Endothelial cell of umbilical vein (primary cell): ENCODE measurements at regions not wholly inside any gene's neighbourhood (a gene's known extent, or its start where the extent isn't known, plus 50 kb on each side); places are given as distances from the start of the nearest gene placed in this dataset.
A peak's percentile ranks its signal among the peaks of the same experiment; 100 is the strongest.
"Not testable (repeated sequence)": the region's sequence is repeated elsewhere in the genome, so short reads cannot be mapped to it uniquely, and the experiment has no call there.

ENCODE experiments used
- BruUV-seq: library from RNA; stranded (reverse); fragments of 400-500 nt; replicated peaks from 2 replicates; lab custom pipeline; 2021; lab: Mats Ljungman, UMichigan
- CTCF ChIA-PET: fragments of 300-600, 350-600 bp; sonication (Branson Sonifier 250); formaldehyde crosslinking; loops from one replicate; lab custom pipeline; 2021; ENCODE audit warnings: antibody characterized with exemption, inconsistent platforms; lab: Charles Lee
- POLR2A ChIA-PET: fragments of 300-600, 350-600 bp; sonication (Branson Sonifier 250); formaldehyde crosslinking; loops from one replicate; lab custom pipeline; 2021; ENCODE audit warnings: antibody characterized with exemption, inconsistent platforms; lab: Charles Lee
- DNase-seq: peaks from one replicate; pipeline ENCODE4 v3.0.0-alpha.2; 2011; ENCODE audit warnings: low read depth, low spot score
- FAIRE-seq: peaks from 2 replicates; lab custom pipeline; 2011; peaks lifted over from hg19 to GRCh38; lab: Jason Lieb, UNC
- H2AFZ ChIP-seq: 2 replicates; pipeline ENCODE4 v1.6.0; 2012; ENCODE audit warnings: low read depth, low read length, control low read depth, inconsistent platforms
- H3K27ac ChIP-seq: 2 replicates; pipeline ENCODE4 v1.5.1; 2011; ENCODE audit warnings: low read depth, mild to moderate bottlenecking, control low read depth, low read length, moderate library complexity; ENCODE audit not compliant: insufficient read depth
- H3K27me3 ChIP-seq, 2 experiments: 2 replicates each; pipeline versions ENCODE4 v1.6.0 to v1.6.1; 2011; ENCODE audit warnings: low read length in 2 of 2, mixed read lengths in 1 of 2; ENCODE audit not compliant: control insufficient read depth in 2 of 2, insufficient read depth in 2 of 2
- H3K36me3 ChIP-seq, 2 experiments: 2 replicates in 1 of 2; 3 replicates in 1 of 2; pipeline ENCODE4 v1.5.1; 2011; ENCODE audit warnings: low read length in 2 of 2, mild to moderate bottlenecking in 1 of 2, moderate library complexity in 1 of 2; ENCODE audit not compliant: control insufficient read depth in 2 of 2, insufficient read depth in 2 of 2; ENCODE audit errors: extremely low read depth in 1 of 2
- H3K4me1 ChIP-seq: 3 replicates; pipeline ENCODE4 v1.5.1; 2011; ENCODE audit warnings: mild to moderate bottlenecking, low read length; ENCODE audit not compliant: control insufficient read depth, insufficient read depth; ENCODE audit errors: extremely low read depth
- H3K4me2 ChIP-seq: 2 replicates; pipeline ENCODE4 v1.6.1; 2011; ENCODE audit warnings: low read length, control low read depth, mixed read lengths; ENCODE audit not compliant: insufficient read depth
- H3K4me3 ChIP-seq, 3 experiments: fragments of 200-600 bp in 1 of 3; sonication (generic), shearing (Covaris generic) in 1 of 3; replicated peaks in 1 of 3; 2 replicates each; pipeline ENCODE4 v1.5.1; 2011 to 2016; ENCODE audit warnings: control low read depth in 3 of 3, low read length in 3 of 3, mild to moderate bottlenecking in 2 of 3, inconsistent platforms in 1 of 3, low read depth in 1 of 3, moderate library complexity in 1 of 3; ENCODE audit not compliant: insufficient read depth in 1 of 3
- H3K79me2 ChIP-seq: 2 replicates; pipeline ENCODE4 v1.6.0; 2012; ENCODE audit warnings: low read length, inconsistent platforms; ENCODE audit not compliant: control insufficient read depth, insufficient read depth
- H3K9ac ChIP-seq: replicated peaks from 2 replicates; pipeline ENCODE3; 2011; ENCODE audit warnings: low read length, control low read depth; ENCODE audit not compliant: insufficient read depth; ENCODE audit errors: extremely low read depth
- H3K9me1 ChIP-seq: replicated peaks from 3 replicates; pipeline ENCODE4 v1.6.0; 2011; ENCODE audit warnings: mild to moderate bottlenecking, low read length; ENCODE audit not compliant: control insufficient read depth, insufficient read depth; ENCODE audit errors: extremely low read depth
- H3K9me3 ChIP-seq: replicated peaks from 2 replicates; pipeline ENCODE4 v1.5.1; 2012; ENCODE audit warnings: low read length, inconsistent platforms; ENCODE audit not compliant: control insufficient read depth, insufficient read depth
- H4K20me1 ChIP-seq: replicated peaks from 2 replicates; pipeline ENCODE3; 2011; ENCODE audit warnings: mild to moderate bottlenecking, low read length; ENCODE audit not compliant: control insufficient read depth, insufficient read depth; ENCODE audit errors: extremely low read depth
- CTCF ChIP-seq, 2 donors: IDR thresholded peaks; 1 replicate in 1 of 2; 2 replicates in 1 of 2; pipeline ENCODE4 v1.5.1; 2011; ENCODE audit warnings: low read length in 2 of 2, mild to moderate bottlenecking in 2 of 2, moderate library complexity in 2 of 2, control low read depth in 1 of 2, inconsistent platforms in 1 of 2, low read depth in 1 of 2; ENCODE audit not compliant: insufficient read depth in 1 of 2; ENCODE audit errors: extremely low read depth in 1 of 2
- EZH2 ChIP-seq: IDR thresholded peaks from 2 replicates; pipeline ENCODE4 v1.6.1; 2012; ENCODE audit warnings: borderline replicate concordance, low read depth, mild to moderate bottlenecking, moderate library complexity, low read length, inconsistent platforms; ENCODE audit not compliant: severe bottlenecking
- JUN ChIP-seq: IDR thresholded peaks from 2 replicates; pipeline ENCODE4 v1.6.1; 2011; ENCODE audit warnings: borderline replicate concordance, low read depth; ENCODE audit not compliant: insufficient read length, insufficient read depth
- MAX ChIP-seq: IDR thresholded peaks from 2 replicates; pipeline ENCODE4 v1.6.1; 2011; ENCODE audit not compliant: insufficient read depth, insufficient read length
- MYC ChIP-seq: IDR thresholded peaks from one replicate; pipeline ENCODE4 v1.6.1; 2011; ENCODE audit warnings: mild to moderate bottlenecking, low read depth, low read length
- POLR2A ChIP-seq: IDR thresholded peaks from 2 replicates; pipeline ENCODE4 v1.6.1; 2012; ENCODE audit warnings: low read depth, mild to moderate bottlenecking, control low read depth, low read length
- POLR2AphosphoS5 ChIP-seq: IDR thresholded peaks from 2 replicates; pipeline ENCODE4 v1.6.1; 2012; ENCODE audit warnings: low read depth, mild to moderate bottlenecking, control low read depth, low read length, moderate library complexity; ENCODE audit not compliant: insufficient read depth
- dilution Hi-C: fragments of 300-500 bp; cut with MboI; formaldehyde crosslinking; loops from one replicate; pipeline ENCODE4 v1.15.0; 2019; ENCODE audit warnings: low sequenced_read_pairs; ENCODE audit not compliant: extremely low pct_ligation_motif_present
- intact Hi-C: fragments of 100-400 bp; cut with micrococcal nuclease; formaldehyde crosslinking; loops from one replicate; pipeline ENCODE4 v1.10.0; 2022

- dilution Hi-C loops, result no loop called here
- TF ChIP-seq MYC (no peak), MAX (no peak)
- ChIA-PET POLR2A (no interaction called here), CTCF (no interaction called here)
- no peaks in the 10 kb centered on the region for H3K27me3 ChIP-seq
- H3K36me3 ChIP-seq, result no peaks in the 10 kb centered on the region
- H3K4me3 ChIP-seq, result no peak overlapping the region
- no peaks in the 10 kb centered on the region for H3K9me1 ChIP-seq
- no peaks in the 10 kb centered on the region for H3K4me1 ChIP-seq
- H4K20me1 ChIP-seq, result no peaks in the 10 kb centered on the region
- H3K4me2 ChIP-seq, result no peak overlapping the region
- no peaks in the 10 kb centered on the region for H3K79me2 ChIP-seq
- no peak for FAIRE-seq
- DNase-seq, result peak; percentile 69
- no peak overlapping the region for H3K27ac ChIP-seq
- H3K9ac ChIP-seq, result no peak overlapping the region
- intact Hi-C loops, result no loop called here
- BruUV-seq, result no TSS peak
- H3K9me3 ChIP-seq, result no peaks in the 10 kb centered on the region
- H2AFZ ChIP-seq, result no peak overlapping the region
Observed at GRCh38 chr5:39618391-39618790, 193.6 kb upstream of the DAB2 start.

DNA sequence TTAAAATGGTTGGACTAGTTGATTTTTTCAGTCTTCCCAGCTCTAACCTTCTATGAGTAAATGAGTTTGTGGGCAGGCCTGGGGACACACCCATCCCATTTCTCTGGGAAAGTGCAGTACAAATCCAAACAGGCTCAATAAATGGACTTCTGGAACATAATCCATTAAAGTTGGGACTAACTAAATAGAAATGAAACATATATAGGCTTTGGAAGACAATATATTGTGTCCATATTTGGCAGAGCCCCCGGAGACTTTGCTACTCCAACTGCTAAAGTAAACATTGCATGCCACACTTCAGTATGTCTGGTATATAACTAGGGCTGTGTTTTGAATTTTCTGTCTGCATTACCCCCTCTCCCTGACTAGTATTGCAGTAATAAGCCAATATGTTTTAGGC lies 191.4 kb upstream of the DAB2 start:
- DNase-seq (no peak), FAIRE-seq (no peak)
- Histone ChIP-seq H3K27me3 (no peaks in the 10 kb centered on the region), H3K9me3 (no peaks in the 10 kb centered on the region), H4K20me1 (no peaks in the 10 kb centered on the region), H3K9me1 (no peaks in the 10 kb centered on the region), H3K4me1 (no peaks in the 10 kb centered on the region), H3K27ac (no peak overlapping the region), H3K79me2 (no peaks in the 10 kb centered on the region), H3K9ac (no peak overlapping the region), H3K36me3 (no peaks in the 10 kb centered on the region), H3K4me2 (no peak overlapping the region), H2AFZ (no peak overlapping the region), H3K4me3 (no peak overlapping the region)
- BruUV-seq, result no TSS peak
- dilution Hi-C loops, result no loop called here
- ChIA-PET CTCF (no interaction called here), POLR2A (no interaction called here)
- TF ChIP-seq POLR2A (no peak), EZH2 (no peak), POLR2AphosphoS5 (no peak), CTCF (IDR thresholded peaks at IDR 0.05; ENCODE audit: extremely low read depth in 1 of 2, insufficient read depth in 1 of 2, low read depth in 1 of 2, low read length in 2 of 2) (no peak), MYC (no peak), JUN (no peak), MAX (no peak)
- intact Hi-C loops, result no loop called here

GRCh38 chr5:39611076-39611475 lies 186.3 kb upstream of the DAB2 start:
- FAIRE-seq, H3K4me1 ChIP-seq, BruUV-seq, H3K9ac ChIP-seq, H3K9me1 ChIP-seq, H3K4me3 ChIP-seq, H3K27me3 ChIP-seq, H3K36me3 ChIP-seq, dilution Hi-C loops, intact Hi-C loops, CTCF ChIA-PET, H2AFZ ChIP-seq, H3K9me3 ChIP-seq, H3K4me2 ChIP-seq, DNase-seq, H3K79me2 ChIP-seq, H4K20me1 ChIP-seq, POLR2A ChIA-PET, H3K27ac ChIP-seq: not testable (repeated sequence)
